Endodermal cell (in vitro differentiated cells): ENCODE measurements at regions not wholly inside any gene's neighbourhood (a gene's known extent, or its start where the extent isn't known, plus 50 kb on each side); places are given as distances from the start of the nearest gene placed in this dataset.
A peak's percentile ranks its signal among the peaks of the same experiment; 100 is the strongest.

ENCODE experiments used
- DNase-seq: peaks from one replicate; pipeline ENCODE4 v3.0.0-alpha.2; 2017
- H3K27ac ChIP-seq: 2 replicates; pipeline ENCODE4 v1.5.1; 2013; ENCODE audit warnings: mild to moderate bottlenecking, low read depth, low read length, moderate library complexity
- H3K27me3 ChIP-seq: 2 replicates; pipeline ENCODE4 v1.6.1; 2013; ENCODE audit warnings: mild to moderate bottlenecking, low read length, moderate library complexity; ENCODE audit not compliant: insufficient read depth, control insufficient read depth, poor library complexity, severe bottlenecking
- H3K36me3 ChIP-seq: 2 replicates; pipeline ENCODE4 v1.7.0; 2013; ENCODE audit warnings: mild to moderate bottlenecking, low read length, moderate library complexity; ENCODE audit not compliant: control insufficient read depth, insufficient read depth
- H3K4me1 ChIP-seq: one replicate; pipeline ENCODE4 v1.7.0; 2013; ENCODE audit warnings: low read length; ENCODE audit not compliant: control insufficient read depth, insufficient read depth
- H3K4me3 ChIP-seq: 2 replicates; pipeline ENCODE4 v1.5.1; 2013; ENCODE audit warnings: mild to moderate bottlenecking, low read length, moderate library complexity
- H3K9ac ChIP-seq: 2 replicates; pipeline ENCODE4 v1.6.1; 2013; ENCODE audit warnings: mild to moderate bottlenecking, low read length, moderate library complexity; ENCODE audit not compliant: poor library complexity, severe bottlenecking; ENCODE audit errors: extremely low read depth
- H3K9me3 ChIP-seq: 2 replicates; pipeline ENCODE4 v1.6.1; 2013; ENCODE audit warnings: mild to moderate bottlenecking, low read length, moderate library complexity; ENCODE audit not compliant: control insufficient read depth
- H3K27ac Mint-ChIP-seq: 2 replicates; pipeline ENCODE4 v1.8.0; 2020; ENCODE audit warnings: mixed read lengths
- H3K27me3 Mint-ChIP-seq: 2 replicates; pipeline ENCODE4 v1.8.0; 2021; ENCODE audit warnings: mild to moderate bottlenecking, mixed read lengths; ENCODE audit not compliant: insufficient read depth
- H3K36me3 Mint-ChIP-seq: 2 replicates; pipeline ENCODE4 v1.8.0; 2020; ENCODE audit warnings: low read depth, mixed read lengths
- H3K4me1 Mint-ChIP-seq: 2 replicates; pipeline ENCODE4 v1.8.0; 2020; ENCODE audit warnings: mixed read lengths
- H3K4me3 Mint-ChIP-seq: 2 replicates; pipeline ENCODE4 v1.8.0; 2020; ENCODE audit warnings: mild to moderate bottlenecking, moderate library complexity, mixed read lengths
- H3K9me3 Mint-ChIP-seq: 2 replicates; pipeline ENCODE4 v1.8.0; 2020; ENCODE audit warnings: mild to moderate bottlenecking, mixed read lengths
- WGBS, 2 experiments: methylation state at CpG; one replicate each; pipeline versions ENCODE4 v1.1.5 to v1.1.7; 2013; ENCODE audit warnings: missing lambda C conversion rate in 2 of 2, mixed read lengths in 1 of 2; ENCODE audit not compliant: insufficient coverage in 1 of 2, insufficient read length in 1 of 2; 5-methylcytosine and 5-hydroxymethylcytosine counted together
- TF ChIP-seq, protein P1 (sequence below): fragments of 200-600 bp; sonication (generic); conservative IDR thresholded peaks from 2 replicates; pipeline ENCODE4 v1.5.0; 2021; ENCODE audit warnings: antibody characterized with exemption, mild to moderate bottlenecking

DNA sequence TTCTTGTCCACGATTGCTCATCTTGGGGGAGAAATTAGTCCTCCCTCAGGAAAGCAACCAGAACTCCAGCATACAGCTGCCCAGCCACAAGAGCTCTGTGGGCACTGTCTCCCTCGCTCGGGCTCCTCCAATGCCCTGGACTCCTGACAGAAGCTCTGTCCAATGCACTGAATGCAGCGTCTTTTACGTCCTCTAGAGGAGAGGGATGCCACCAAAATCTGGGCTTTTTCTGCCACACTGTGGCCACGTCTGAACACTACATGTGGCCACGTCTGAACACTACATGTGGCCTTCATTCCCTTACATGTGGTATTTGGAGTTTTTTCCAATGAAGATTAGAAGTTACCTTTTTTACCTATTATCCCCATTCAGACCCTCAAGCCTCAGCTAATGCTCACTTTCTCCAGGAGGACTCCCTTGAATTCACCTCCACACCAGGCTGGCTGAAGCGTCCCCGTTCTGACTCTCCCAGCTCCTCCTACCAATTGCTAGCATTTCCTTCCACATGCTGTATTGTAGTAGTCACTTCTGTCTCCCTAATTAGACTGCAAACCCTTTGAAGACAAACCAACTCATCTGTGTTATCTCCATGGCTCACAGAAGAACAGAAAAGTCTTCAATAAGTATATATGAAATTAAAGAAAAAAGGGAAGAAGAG lies 134.3 kb upstream of the PDE1C start:
- 42 to 45% methylated on average over 7 to 9 of the region's 9 CpGs for WGBS, 2 experiments
- no peak overlapping the region for H3K9ac ChIP-seq
- no peaks in the 10 kb centered on the region for H3K4me1 Mint-ChIP-seq
- no peak overlapping the region for H3K27ac ChIP-seq
- DNase-seq = peak; percentile 87
- no peak overlapping the region for H3K27ac Mint-ChIP-seq
- TF ChIP-seq, protein P1, sequence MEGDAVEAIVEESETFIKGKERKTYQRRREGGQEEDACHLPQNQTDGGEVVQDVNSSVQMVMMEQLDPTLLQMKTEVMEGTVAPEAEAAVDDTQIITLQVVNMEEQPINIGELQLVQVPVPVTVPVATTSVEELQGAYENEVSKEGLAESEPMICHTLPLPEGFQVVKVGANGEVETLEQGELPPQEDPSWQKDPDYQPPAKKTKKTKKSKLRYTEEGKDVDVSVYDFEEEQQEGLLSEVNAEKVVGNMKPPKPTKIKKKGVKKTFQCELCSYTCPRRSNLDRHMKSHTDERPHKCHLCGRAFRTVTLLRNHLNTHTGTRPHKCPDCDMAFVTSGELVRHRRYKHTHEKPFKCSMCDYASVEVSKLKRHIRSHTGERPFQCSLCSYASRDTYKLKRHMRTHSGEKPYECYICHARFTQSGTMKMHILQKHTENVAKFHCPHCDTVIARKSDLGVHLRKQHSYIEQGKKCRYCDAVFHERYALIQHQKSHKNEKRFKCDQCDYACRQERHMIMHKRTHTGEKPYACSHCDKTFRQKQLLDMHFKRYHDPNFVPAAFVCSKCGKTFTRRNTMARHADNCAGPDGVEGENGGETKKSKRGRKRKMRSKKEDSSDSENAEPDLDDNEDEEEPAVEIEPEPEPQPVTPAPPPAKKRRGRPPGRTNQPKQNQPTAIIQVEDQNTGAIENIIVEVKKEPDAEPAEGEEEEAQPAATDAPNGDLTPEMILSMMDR = peak; percentile 89
- H3K9me3 ChIP-seq = no peaks in the 10 kb centered on the region
- no peaks in the 10 kb centered on the region for H3K9me3 Mint-ChIP-seq
- peaks cover 47% of the 10 kb centered on the region for H3K27me3 Mint-ChIP-seq
- H3K27me3 ChIP-seq = peaks cover 10% of the 10 kb centered on the region
- H3K36me3 ChIP-seq = no peaks in the 10 kb centered on the region
- no peaks in the 10 kb centered on the region for H3K4me1 ChIP-seq
- no peaks in the 10 kb centered on the region for H3K36me3 Mint-ChIP-seq
- no peak overlapping the region for H3K4me3 ChIP-seq
- H3K4me3 Mint-ChIP-seq = no peak overlapping the region

DNA sequence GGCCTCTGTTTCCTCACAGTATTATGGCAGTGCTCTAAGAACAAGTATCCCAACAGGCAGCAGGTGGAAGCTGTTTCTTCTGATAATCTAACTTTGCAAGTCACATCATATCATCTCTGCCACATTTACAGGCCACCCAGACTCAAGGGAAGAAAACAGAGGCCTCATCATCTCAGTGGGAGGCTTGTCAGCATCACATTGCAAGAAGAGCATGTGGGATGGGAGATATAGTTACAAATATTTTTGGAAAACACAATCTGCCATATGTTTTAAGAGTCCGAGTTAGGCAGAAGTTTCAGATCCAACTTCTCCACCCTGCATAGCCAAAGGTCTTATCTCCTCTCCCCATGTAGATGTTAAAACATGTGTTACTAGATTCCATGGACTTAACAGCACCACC lies 130.4 kb upstream of the PDE1C start:
- H3K27me3 ChIP-seq = no peaks in the 10 kb centered on the region
- peaks cover 31% of the 10 kb centered on the region for H3K27me3 Mint-ChIP-seq
- no peak for DNase-seq
- H3K9me3 Mint-ChIP-seq = no peaks in the 10 kb centered on the region
- 90% methylated on average over 1 of the region's 1 CpG; no CpG with 5 or more reads in 1 of the 2 experiments for WGBS, 2 experiments
- H3K27ac ChIP-seq = no peak overlapping the region
- no peaks in the 10 kb centered on the region for H3K36me3 ChIP-seq
- H3K4me1 Mint-ChIP-seq = no peaks in the 10 kb centered on the region
- TF ChIP-seq, protein P1 = no peak
- H3K4me3 ChIP-seq = no peak overlapping the region
- H3K36me3 Mint-ChIP-seq = no peaks in the 10 kb centered on the region
- H3K4me1 ChIP-seq = no peaks in the 10 kb centered on the region
- no peak overlapping the region for H3K4me3 Mint-ChIP-seq
- H3K9me3 ChIP-seq = no peaks in the 10 kb centered on the region
- H3K27ac Mint-ChIP-seq = no peak overlapping the region
- no peak overlapping the region for H3K9ac ChIP-seq

DNA sequence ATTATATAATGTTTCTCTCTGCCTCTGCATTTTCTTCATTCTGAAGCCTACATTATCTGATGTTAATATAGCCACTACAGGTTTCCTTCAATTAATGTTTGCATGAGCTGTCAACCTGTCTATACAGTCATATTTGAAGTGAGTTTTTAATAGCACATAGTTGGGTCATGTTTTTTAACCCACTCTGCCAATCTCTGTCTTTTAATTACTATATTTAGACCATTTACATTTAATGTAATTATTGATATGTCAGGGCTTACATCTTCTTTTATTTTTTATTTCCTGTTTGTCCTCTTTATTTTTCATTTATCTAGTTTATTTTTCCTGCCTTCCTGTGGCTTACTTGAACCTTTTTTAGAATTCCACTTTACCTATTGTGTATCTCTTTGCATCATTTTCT lies 124.3 kb upstream of the PDE1C start:
- no peaks in the 10 kb centered on the region for H3K9me3 ChIP-seq
- no peaks in the 10 kb centered on the region for H3K27me3 ChIP-seq
- TF ChIP-seq, protein P1 = no peak
- DNase-seq = no peak
- Mint-ChIP-seq H3K27ac (no peak overlapping the region), H3K4me3 (no peak overlapping the region), H3K27me3 (peaks cover 18% of the 10 kb centered on the region), H3K4me1 (no peaks in the 10 kb centered on the region), H3K9me3 (peaks cover 11% of the 10 kb centered on the region), H3K36me3 (no peaks in the 10 kb centered on the region)
- H3K9ac ChIP-seq = no peak overlapping the region
- no peaks in the 10 kb centered on the region for H3K36me3 ChIP-seq
- no peak overlapping the region for H3K27ac ChIP-seq
- no peak overlapping the region for H3K4me3 ChIP-seq
- no peaks in the 10 kb centered on the region for H3K4me1 ChIP-seq
